DOHH2 (cell line): ENCODE measurements at regions not wholly inside any gene's neighbourhood (a gene's known extent, or its start where the extent isn't known, plus 50 kb on each side); places are given as distances from the start of the nearest gene placed in this dataset.

ENCODE experiments used
- H3F3A ChIP-seq: fragments of 200-600 bp; sonication (generic), shearing (Covaris generic); 2 replicates; pipeline ENCODE4 v1.6.0; 2016; ENCODE audit warnings: antibody characterized with exemption, mild to moderate bottlenecking; ENCODE audit not compliant: control insufficient read depth, insufficient read depth
- H3K27ac ChIP-seq: fragments of 200-600 bp; sonication (generic); 2 replicates; pipeline ENCODE4 v1.5.1; 2014; ENCODE audit warnings: low read depth, mild to moderate bottlenecking, low read length, moderate library complexity
- H3K27me3 ChIP-seq: fragments of 200-600 bp; sonication (generic); 2 replicates; pipeline ENCODE4 v1.6.1; 2014; ENCODE audit warnings: mild to moderate bottlenecking, low read length, mixed read lengths; ENCODE audit not compliant: control insufficient read depth
- H3K36me3 ChIP-seq: fragments of 200-600 bp; sonication (generic); 2 replicates; pipeline ENCODE4 v1.6.1; 2014; ENCODE audit warnings: mild to moderate bottlenecking, low read length, moderate library complexity, mixed read lengths; ENCODE audit not compliant: control insufficient read depth
- H3K4me1 ChIP-seq: fragments of 200-600 bp; sonication (generic); 2 replicates; pipeline ENCODE4 v1.6.1; 2014; ENCODE audit warnings: mild to moderate bottlenecking, low read length, mixed read lengths; ENCODE audit not compliant: control insufficient read depth
- H3K4me2 ChIP-seq: fragments of 200-600 bp; sonication (generic); 2 replicates; pipeline ENCODE4 v1.6.0; 2014; ENCODE audit warnings: mild to moderate bottlenecking, low read length, moderate library complexity
- H3K4me3 ChIP-seq: fragments of 200-600 bp; sonication (generic); 2 replicates; pipeline ENCODE4 v1.5.1; 2014; ENCODE audit warnings: mild to moderate bottlenecking, low read length, mixed read lengths
- H3K79me2 ChIP-seq: fragments of 200-600 bp; sonication (generic); 2 replicates; pipeline ENCODE4 v1.6.1; 2014; ENCODE audit warnings: mild to moderate bottlenecking, low read length, mixed read lengths; ENCODE audit not compliant: control insufficient read depth
- H3K9me2 ChIP-seq: fragments of 200-600 bp; sonication (generic); replicated peaks from 2 replicates; pipeline ENCODE4 v1.6.1; 2014; ENCODE audit warnings: mild to moderate bottlenecking, low read length, mixed read lengths; ENCODE audit not compliant: control insufficient read depth
- H3K9me3 ChIP-seq: fragments of 200-600 bp; sonication (generic); 2 replicates; pipeline ENCODE4 v1.6.1; 2014; ENCODE audit warnings: antibody characterized with exemption, low read length, mixed read lengths; ENCODE audit not compliant: control insufficient read depth, insufficient read depth
- H4K20me1 ChIP-seq: fragments of 200-600 bp; sonication (generic); 2 replicates; pipeline ENCODE4 v1.6.0; 2014; ENCODE audit warnings: low read depth, mild to moderate bottlenecking, antibody characterized with exemption, low read length, moderate library complexity; ENCODE audit not compliant: control insufficient read depth, insufficient read depth
- CTCF ChIP-seq: fragments of 200-600 bp; sonication (generic); IDR thresholded peaks from one replicate; pipeline ENCODE4 v1.5.1; 2014; ENCODE audit warnings: antibody characterized with exemption, mild to moderate bottlenecking, low read depth, low read length; ENCODE audit not compliant: poor library complexity, severe bottlenecking
- EZH2phosphoT487 ChIP-seq: fragments of 200-600 bp; sonication (generic); IDR thresholded peaks from 2 replicates; pipeline ENCODE4 v1.6.1; 2017; ENCODE audit warnings: borderline replicate concordance, mild to moderate bottlenecking, antibody characterized with exemption, low read length, moderate library complexity, mixed read lengths

DNA sequence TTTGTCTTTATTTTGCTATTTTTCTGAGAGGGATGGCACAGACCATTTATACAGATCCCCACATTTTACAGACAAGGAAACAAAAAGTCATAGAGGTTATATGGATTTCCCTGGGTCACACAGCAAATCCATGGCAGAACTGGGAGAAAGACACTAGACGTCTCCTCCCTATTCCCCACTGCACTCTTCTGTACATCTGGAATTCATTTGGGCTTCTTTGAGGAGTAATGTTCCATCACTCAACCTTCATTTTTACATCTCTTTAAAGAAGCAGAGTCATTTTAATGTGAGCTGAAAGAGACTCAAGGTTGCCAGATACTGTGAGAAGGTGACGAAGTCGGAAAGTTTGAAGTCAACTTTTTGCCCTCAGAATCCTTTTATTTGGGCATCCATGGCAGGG is 207.3 kb downstream of the OTOR start:
- H3K27me3 ChIP-seq = no peaks in the 10 kb centered on the region
- H3K27ac ChIP-seq = no peak overlapping the region
- TF ChIP-seq EZH2phosphoT487 (no peak), CTCF (no peak)
- H3K79me2 ChIP-seq = no peaks in the 10 kb centered on the region
- no peaks in the 10 kb centered on the region for H4K20me1 ChIP-seq
- H3F3A ChIP-seq = no peaks in the 10 kb centered on the region
- H3K9me3 ChIP-seq = no peaks in the 10 kb centered on the region
- no peaks in the 10 kb centered on the region for H3K36me3 ChIP-seq
- H3K9me2 ChIP-seq = no peaks in the 10 kb centered on the region
- H3K4me2 ChIP-seq = no peak overlapping the region
- no peak overlapping the region for H3K4me3 ChIP-seq
- no peaks in the 10 kb centered on the region for H3K4me1 ChIP-seq

DNA sequence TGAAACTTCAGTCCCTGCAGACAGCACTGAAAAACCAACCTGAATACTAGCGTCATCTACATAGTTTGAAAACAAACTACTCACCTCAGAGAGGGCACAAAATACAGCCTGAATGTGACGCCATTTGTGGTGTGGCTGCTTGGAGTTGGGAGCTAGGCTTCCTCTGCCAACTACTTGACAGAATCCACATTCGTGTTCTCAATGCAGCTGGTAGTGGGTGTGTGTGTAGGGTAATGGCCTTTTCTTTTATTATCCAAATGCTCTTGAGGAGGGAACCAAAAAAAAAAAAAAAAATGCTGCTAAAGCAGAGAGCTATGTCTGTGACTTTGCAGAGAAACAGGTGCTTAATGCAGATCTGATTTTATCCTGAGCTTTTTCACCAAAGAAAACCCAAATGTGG is 207.8 kb downstream of the OTOR start:
- Histone ChIP-seq H3K9me3 (no peaks in the 10 kb centered on the region; the same call in 1 of the 2 replicates), H3K36me3 (no peaks in the 10 kb centered on the region), H3K4me1 (no peaks in the 10 kb centered on the region), H3K27me3 (no peaks in the 10 kb centered on the region), H3K79me2 (no peaks in the 10 kb centered on the region), H3K4me2 (no peak overlapping the region), H3K9me2 (no peaks in the 10 kb centered on the region), H4K20me1 (no peaks in the 10 kb centered on the region), H3F3A (no peaks in the 10 kb centered on the region), H3K27ac (no peak overlapping the region), H3K4me3 (no peak overlapping the region)
- no peak for TF ChIP-seq EZH2phosphoT487
- TF ChIP-seq CTCF = no peak

- Histone ChIP-seq H4K20me1 (no peaks in the 10 kb centered on the region), H3K4me2 (no peak overlapping the region), H3K79me2 (no peaks in the 10 kb centered on the region), H3K27me3 (no peaks in the 10 kb centered on the region), H3K4me3 (no peak overlapping the region), H3K9me3 (no peaks in the 10 kb centered on the region; the same call in 1 of the 2 replicates), H3K9me2 (no peaks in the 10 kb centered on the region), H3K4me1 (no peaks in the 10 kb centered on the region), H3K27ac (no peak overlapping the region), H3F3A (no peaks in the 10 kb centered on the region), H3K36me3 (no peaks in the 10 kb centered on the region)
- TF ChIP-seq CTCF (no peak), EZH2phosphoT487 (no peak)
Observed at GRCh38 chr20:16965401-16965800, 217.2 kb downstream of the OTOR start.
